ENCODE measurements at regions not wholly inside any gene's neighbourhood (a gene's known extent, or its start where the extent isn't known, plus 50 kb on each side); places are given as distances from the start of the nearest gene placed in this dataset.

GRCh38 chr12:131250951-131251315 lies 297.2 kb downstream of the ADGRD1 start:
- intact Hi-C loops (cut with micrococcal nuclease), result no loop called here
- peaks cover 2% of the 10 kb centered on the region for H3K27me3 Mint-ChIP-seq
- H3K27ac Mint-ChIP-seq, result no peak overlapping the region
- H3K4me3 Mint-ChIP-seq, result no peak overlapping the region
- H3K4me1 Mint-ChIP-seq (ENCODE audit: low read depth), result no peaks in the 10 kb centered on the region
- ChIA-PET POLR2A (no interaction called here), CTCF (no interaction called here)
- DNase-seq, result no peak
- H3K9me3 Mint-ChIP-seq, result no peaks in the 10 kb centered on the region
- H3K36me3 Mint-ChIP-seq, result no peaks in the 10 kb centered on the region

DNA sequence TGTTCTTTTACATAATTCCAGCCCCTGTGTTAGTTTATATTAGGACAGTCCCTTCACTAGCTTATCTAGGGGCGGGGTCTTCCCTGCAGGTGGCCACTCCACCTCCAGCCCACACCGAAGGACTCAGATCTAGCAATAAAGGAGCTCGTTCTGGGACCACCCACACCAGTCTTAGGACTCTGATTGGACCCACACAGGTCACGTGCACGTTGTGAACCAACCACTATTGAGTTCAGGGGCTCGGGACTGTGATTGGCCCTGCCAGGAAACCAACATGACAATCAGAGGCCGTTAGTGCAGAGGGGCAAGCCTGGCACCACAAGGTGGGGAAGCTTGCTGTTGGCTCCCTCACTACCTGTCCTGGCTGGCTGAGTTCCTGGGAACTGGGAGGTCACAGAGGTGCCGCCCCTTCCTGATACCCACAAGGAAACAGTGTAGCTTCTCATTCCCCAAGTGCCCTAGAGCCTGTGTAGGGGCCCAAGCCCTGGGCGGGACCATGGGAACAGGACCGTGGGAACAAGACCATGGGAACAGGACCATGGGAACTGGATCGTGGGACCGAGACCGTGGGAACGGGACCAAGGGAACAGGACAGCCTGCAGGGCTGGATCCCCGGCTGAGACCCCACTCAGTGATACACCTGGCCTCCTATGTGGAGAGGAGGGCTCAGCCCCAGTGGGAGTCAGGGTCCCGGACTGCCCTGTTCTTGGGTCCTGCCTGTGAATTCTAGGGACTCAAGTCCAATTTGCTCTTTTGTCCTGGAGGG lies 297.8 kb downstream of the ADGRD1 start:
- no peak for DNase-seq
- POLR2A ChIA-PET, result no interaction called here
- H3K27me3 Mint-ChIP-seq, result peaks cover 1% of the 10 kb centered on the region
- no peaks in the 10 kb centered on the region for H3K36me3 Mint-ChIP-seq
- intact Hi-C loops (cut with micrococcal nuclease), result no loop called here
- H3K4me1 Mint-ChIP-seq (ENCODE audit: low read depth), result no peaks in the 10 kb centered on the region
- no peak overlapping the region for H3K27ac Mint-ChIP-seq
- CTCF ChIA-PET, result no interaction called here
- no peaks in the 10 kb centered on the region for H3K9me3 Mint-ChIP-seq
- no peak overlapping the region for H3K4me3 Mint-ChIP-seq

DNA sequence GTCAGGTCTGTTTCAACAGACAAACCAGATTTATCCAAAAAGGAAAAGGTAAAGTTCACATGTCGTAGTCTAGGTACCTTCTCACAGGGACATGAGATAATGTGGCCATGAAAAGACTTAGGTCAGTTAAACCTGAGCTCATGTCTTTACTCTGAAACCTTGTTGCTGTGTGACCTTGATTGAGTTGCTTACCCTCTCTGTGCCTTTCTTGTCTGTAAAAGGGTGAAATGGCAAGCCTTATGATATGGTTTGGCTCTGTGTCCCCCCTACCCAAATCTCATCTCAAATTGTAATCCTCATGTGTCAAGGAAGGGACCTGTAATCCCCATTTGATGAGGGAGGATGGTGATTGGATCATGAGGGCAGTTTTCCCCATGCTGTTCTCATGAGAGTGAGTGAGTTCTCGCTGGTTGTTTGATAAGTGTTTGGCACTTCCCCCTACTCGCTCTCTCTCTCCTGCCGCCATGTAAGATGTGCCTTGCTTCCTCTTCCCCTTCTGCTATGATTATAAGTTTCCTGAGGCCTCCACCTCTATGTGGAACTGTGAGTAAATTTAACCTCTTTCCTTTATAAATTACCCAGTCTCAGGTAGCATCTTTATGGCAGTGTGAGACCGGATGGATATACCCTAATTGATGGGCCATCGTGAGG lies 299.8 kb downstream of the ADGRD1 start:
- POLR2A ChIA-PET, result no interaction called here
- H3K4me3 Mint-ChIP-seq, result no peak overlapping the region
- no peaks in the 10 kb centered on the region for H3K36me3 Mint-ChIP-seq
- no peaks in the 10 kb centered on the region for H3K4me1 Mint-ChIP-seq (ENCODE audit: low read depth)
- no peak for DNase-seq
- CTCF ChIA-PET, result no interaction called here
- no peaks in the 10 kb centered on the region for H3K9me3 Mint-ChIP-seq
- intact Hi-C loops (cut with micrococcal nuclease), result no loop called here
- peaks cover 1% of the 10 kb centered on the region for H3K27me3 Mint-ChIP-seq
- no peak overlapping the region for H3K27ac Mint-ChIP-seq

DNA sequence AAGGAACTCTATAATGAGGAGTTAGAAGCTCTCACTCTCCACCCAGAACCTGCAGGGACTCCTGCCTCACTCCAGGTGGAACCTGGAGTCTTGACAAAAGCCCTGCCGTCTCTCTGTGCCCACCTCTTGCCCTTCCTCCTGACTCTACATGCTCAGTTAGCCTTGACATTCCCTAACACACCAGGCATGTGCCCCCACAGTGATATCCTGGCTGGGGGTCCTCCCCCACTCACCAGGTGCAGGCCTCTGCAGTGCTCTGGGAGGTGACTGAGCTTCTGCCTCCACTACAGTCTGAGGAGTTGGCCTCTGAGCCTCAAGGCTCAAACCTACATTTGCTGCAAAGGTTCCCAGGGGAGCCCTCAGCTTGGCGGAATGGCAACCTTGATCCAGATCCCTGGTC lies 300.7 kb downstream of the ADGRD1 start:
- intact Hi-C loops (cut with micrococcal nuclease), result no loop called here
- Mint-ChIP-seq H3K4me1 (ENCODE audit: low read depth) (no peaks in the 10 kb centered on the region), H3K4me3 (no peak overlapping the region), H3K27me3 (peaks cover 1% of the 10 kb centered on the region), H3K9me3 (no peaks in the 10 kb centered on the region), H3K36me3 (no peaks in the 10 kb centered on the region), H3K27ac (no peak overlapping the region)
- ChIA-PET POLR2A (no interaction called here), CTCF (no interaction called here)
- no peak for DNase-seq

GRCh38 chr12:131258398-131258797 lies 304.7 kb downstream of the ADGRD1 start:
- no peaks in the 10 kb centered on the region for H3K36me3 Mint-ChIP-seq
- POLR2A ChIA-PET, result no interaction called here

GRCh38 chr12:131260251-131260905 lies 306.7 kb downstream of the ADGRD1 start:
- intact Hi-C loops (cut with micrococcal nuclease), result no loop called here
- Mint-ChIP-seq H3K27me3 (peaks cover 1% of the 10 kb centered on the region), H3K9me3 (no peaks in the 10 kb centered on the region), H3K4me3 (no peak overlapping the region), H3K4me1 (ENCODE audit: low read depth) (no peaks in the 10 kb centered on the region), H3K27ac (no peak overlapping the region), H3K36me3 (no peaks in the 10 kb centered on the region)
- ChIA-PET CTCF (no interaction called here), POLR2A (no interaction called here)
- DNase-seq, result no peak

More at GRCh38 chr12:131258398-131258797, 304.7 kb downstream of the ADGRD1 start:
- Mint-ChIP-seq H3K4me3 (no peak overlapping the region), H3K9me3 (no peaks in the 10 kb centered on the region), H3K4me1 (ENCODE audit: low read depth) (no peaks in the 10 kb centered on the region), H3K27ac (no peak overlapping the region), H3K27me3 (peaks cover 1% of the 10 kb centered on the region)
- intact Hi-C loops (cut with micrococcal nuclease), result no loop called here
- CTCF ChIA-PET, result no interaction called here
- no peak for DNase-seq

GRCh38 chr12:131260954-131261353 lies 307.2 kb downstream of the ADGRD1 start:
- no peaks in the 10 kb centered on the region for H3K36me3 Mint-ChIP-seq
- no peak for DNase-seq
- no peaks in the 10 kb centered on the region for H3K4me1 Mint-ChIP-seq (ENCODE audit: low read depth)
- ChIA-PET CTCF (no interaction called here), POLR2A (no interaction called here)
- no peak overlapping the region for H3K4me3 Mint-ChIP-seq
- intact Hi-C loops (cut with micrococcal nuclease), result no loop called here
- no peaks in the 10 kb centered on the region for H3K9me3 Mint-ChIP-seq
- H3K27ac Mint-ChIP-seq, result no peak overlapping the region
- peaks cover 1% of the 10 kb centered on the region for H3K27me3 Mint-ChIP-seq

GRCh38 chr12:131261906-131262305 lies 308.2 kb downstream of the ADGRD1 start:
- POLR2A ChIA-PET, result no interaction called here
- intact Hi-C loops (cut with micrococcal nuclease), result no loop called here

DNA sequence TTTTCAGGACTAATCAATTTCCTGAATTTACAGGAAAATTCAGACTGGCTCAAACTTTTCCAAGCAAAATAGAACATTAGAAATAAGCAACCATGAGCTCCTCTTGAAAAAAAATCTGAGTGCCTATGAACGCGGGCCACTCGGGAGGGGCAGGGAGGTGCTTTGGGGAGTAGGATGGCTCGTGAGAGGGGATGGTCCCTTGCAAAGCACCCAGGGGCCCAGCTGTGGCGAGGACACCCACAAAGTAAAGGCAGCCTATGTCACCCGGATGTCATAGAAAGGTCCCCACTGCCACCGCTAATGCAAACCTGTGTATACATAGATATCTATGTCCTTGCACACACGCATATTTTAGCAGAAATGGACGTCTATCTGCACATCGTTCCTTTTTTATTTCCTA lies 309.9 kb downstream of the ADGRD1 start:
- ChIA-PET CTCF (no interaction called here), POLR2A (interaction anchor here (0.6 kb wide), 1 partner anchor 170 kb away, joined by 3 read pairs; no protein-coding TSS in a partner anchor)
- Mint-ChIP-seq H3K36me3 (no peaks in the 10 kb centered on the region), H3K4me1 (ENCODE audit: low read depth) (no peaks in the 10 kb centered on the region), H3K4me3 (no peak overlapping the region), H3K27me3 (no peaks in the 10 kb centered on the region), H3K9me3 (no peaks in the 10 kb centered on the region), H3K27ac (no peak overlapping the region)
- intact Hi-C loops (cut with micrococcal nuclease), result no loop called here
- no peak for DNase-seq

More at GRCh38 chr12:131261906-131262305, 308.2 kb downstream of the ADGRD1 start:
- H3K36me3 Mint-ChIP-seq, result no peaks in the 10 kb centered on the region
- no peak overlapping the region for H3K27ac Mint-ChIP-seq
- no peak for DNase-seq
- H3K9me3 Mint-ChIP-seq, result no peaks in the 10 kb centered on the region
- CTCF ChIA-PET, result no interaction called here
- H3K4me1 Mint-ChIP-seq (ENCODE audit: low read depth), result no peaks in the 10 kb centered on the region
- H3K27me3 Mint-ChIP-seq, result no peaks in the 10 kb centered on the region
- H3K4me3 Mint-ChIP-seq, result no peak overlapping the region

GRCh38 chr12:131264635-131265034 lies 310.9 kb downstream of the ADGRD1 start:
- Mint-ChIP-seq H3K36me3 (no peaks in the 10 kb centered on the region), H3K27me3 (no peaks in the 10 kb centered on the region), H3K4me3 (no peak overlapping the region), H3K9me3 (no peaks in the 10 kb centered on the region), H3K4me1 (ENCODE audit: low read depth) (no peaks in the 10 kb centered on the region), H3K27ac (no peak overlapping the region)
- CTCF ChIA-PET, result no interaction called here
- POLR2A ChIA-PET, result no interaction called here
- no peak for DNase-seq
- intact Hi-C loops (cut with micrococcal nuclease), result loop anchor here (5.0 kb wide), 1 partner anchor 138 kb away; no protein-coding TSS in a partner anchor

DNA sequence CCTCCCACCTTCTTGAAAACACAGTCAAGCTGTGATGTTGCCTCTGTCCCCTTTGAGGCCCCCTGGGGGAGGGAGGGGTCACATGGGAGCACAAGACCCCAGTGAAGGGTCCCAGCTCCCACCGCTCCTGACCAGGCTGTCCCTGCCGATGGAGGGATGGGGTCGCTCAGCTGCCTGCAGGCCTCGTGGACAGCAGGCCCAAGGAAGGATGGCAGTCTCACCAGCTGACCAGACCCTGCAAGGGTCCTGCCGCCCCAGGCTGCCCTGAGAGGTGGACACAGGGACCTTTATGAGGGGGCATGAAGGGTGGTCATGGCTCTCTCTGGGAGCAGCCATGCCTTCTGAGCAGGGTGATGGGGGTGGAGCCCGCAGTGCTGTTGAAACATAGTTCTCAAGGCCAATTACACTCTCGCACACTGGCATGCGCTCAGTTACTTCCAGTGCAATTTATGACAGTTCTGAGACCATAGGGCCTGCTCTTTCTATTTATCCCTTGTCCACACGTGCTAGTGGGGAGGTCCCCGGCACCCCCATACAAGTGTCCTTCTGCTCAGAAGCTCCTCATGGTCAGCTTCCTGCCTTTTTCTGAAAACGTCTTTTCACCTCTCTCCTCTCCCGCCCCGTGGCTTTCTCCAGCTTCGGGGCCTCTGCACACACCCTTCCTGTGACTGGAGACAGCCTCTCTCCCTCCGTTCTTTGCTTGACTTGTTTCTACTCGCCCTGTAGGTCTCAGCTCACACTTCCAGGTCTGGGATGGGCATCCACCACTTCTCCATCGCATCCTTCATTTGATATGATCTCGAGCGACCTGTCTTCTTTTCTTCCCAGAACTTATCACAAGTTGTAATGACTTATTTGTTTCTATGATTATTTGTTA lies 313.1 kb downstream of the ADGRD1 start:
- Mint-ChIP-seq H3K27ac (no peak overlapping the region), H3K36me3 (no peaks in the 10 kb centered on the region), H3K27me3 (no peaks in the 10 kb centered on the region), H3K9me3 (no peaks in the 10 kb centered on the region), H3K4me1 (ENCODE audit: low read depth) (no peaks in the 10 kb centered on the region), H3K4me3 (no peak overlapping the region)
- CTCF ChIA-PET, result no interaction called here
- intact Hi-C loops (cut with micrococcal nuclease), result loop anchor here (5.0 kb wide), 1 partner anchor 135 kb away; no protein-coding TSS in a partner anchor
- no peak for DNase-seq
- POLR2A ChIA-PET, result no interaction called here

DNA sequence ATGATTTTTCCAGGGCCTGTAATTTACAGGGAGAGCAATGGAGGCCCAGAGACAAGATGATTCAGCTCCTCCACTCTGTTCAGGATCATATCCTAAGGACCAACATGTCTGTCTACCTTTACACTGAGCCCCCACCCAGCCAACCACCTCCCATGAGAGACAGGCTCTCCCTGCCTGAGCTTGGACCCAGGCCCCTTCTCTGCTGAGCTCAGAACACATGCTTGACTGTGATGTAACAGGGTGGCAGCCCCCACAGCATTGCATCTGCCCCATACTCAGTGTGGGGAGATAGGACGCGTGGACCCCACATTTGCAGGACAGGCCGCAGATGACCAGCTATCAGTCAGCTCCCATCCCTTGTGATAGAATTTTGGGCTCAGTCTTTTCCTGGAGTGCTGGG lies 313.9 kb downstream of the ADGRD1 start:
- intact Hi-C loops (cut with micrococcal nuclease), result loop anchor here (5.0 kb wide), 1 partner anchor 135 kb away; no protein-coding TSS in a partner anchor
- Mint-ChIP-seq H3K9me3 (no peaks in the 10 kb centered on the region), H3K36me3 (no peaks in the 10 kb centered on the region), H3K27me3 (no peaks in the 10 kb centered on the region), H3K4me1 (ENCODE audit: low read depth) (no peaks in the 10 kb centered on the region), H3K4me3 (no peak overlapping the region), H3K27ac (no peak overlapping the region)
- ChIA-PET CTCF (no interaction called here), POLR2A (no interaction called here)
- no peak for DNase-seq
